Nephron (organoid): ENCODE measurements at regions not wholly inside any gene's neighbourhood (a gene's known extent, or its start where the extent isn't known, plus 50 kb on each side); places are given as distances from the start of the nearest gene placed in this dataset.

Source experiments
- H3K27ac Mint-ChIP-seq, 3 experiments: 2 replicates each; pipeline ENCODE4 v1.8.0; 2020; ENCODE audit warnings: mixed read lengths in 3 of 3, mild to moderate bottlenecking in 2 of 3, moderate library complexity in 1 of 3
- H3K27me3 Mint-ChIP-seq: 2 replicates; pipeline ENCODE4 v1.8.0; 2021; ENCODE audit warnings: low read depth, mild to moderate bottlenecking, moderate library complexity, mixed read lengths
- H3K36me3 Mint-ChIP-seq: 2 replicates; pipeline ENCODE4 v1.8.0; 2020; ENCODE audit warnings: low read depth, mixed read lengths
- H3K4me1 Mint-ChIP-seq: 2 replicates; pipeline ENCODE4 v1.8.0; 2020; ENCODE audit warnings: mixed read lengths
- H3K4me3 Mint-ChIP-seq, 3 experiments: 2 replicates each; pipeline ENCODE4 v1.8.0; 2020; ENCODE audit warnings: mild to moderate bottlenecking in 3 of 3, mixed read lengths in 3 of 3, moderate library complexity in 2 of 3
- H3K9me3 Mint-ChIP-seq: 2 replicates; pipeline ENCODE4 v1.8.0; 2020; ENCODE audit warnings: mixed read lengths
- TF ChIP-seq, protein P1 (sequence below), 3 experiments: fragments of 200-600 bp; sonication (generic); IDR thresholded peaks; one replicate each; pipeline ENCODE4 v1.5.0; 2021; ENCODE audit warnings: antibody characterized with exemption in 3 of 3; ENCODE audit not compliant: unreplicated experiment in 3 of 3

DNA sequence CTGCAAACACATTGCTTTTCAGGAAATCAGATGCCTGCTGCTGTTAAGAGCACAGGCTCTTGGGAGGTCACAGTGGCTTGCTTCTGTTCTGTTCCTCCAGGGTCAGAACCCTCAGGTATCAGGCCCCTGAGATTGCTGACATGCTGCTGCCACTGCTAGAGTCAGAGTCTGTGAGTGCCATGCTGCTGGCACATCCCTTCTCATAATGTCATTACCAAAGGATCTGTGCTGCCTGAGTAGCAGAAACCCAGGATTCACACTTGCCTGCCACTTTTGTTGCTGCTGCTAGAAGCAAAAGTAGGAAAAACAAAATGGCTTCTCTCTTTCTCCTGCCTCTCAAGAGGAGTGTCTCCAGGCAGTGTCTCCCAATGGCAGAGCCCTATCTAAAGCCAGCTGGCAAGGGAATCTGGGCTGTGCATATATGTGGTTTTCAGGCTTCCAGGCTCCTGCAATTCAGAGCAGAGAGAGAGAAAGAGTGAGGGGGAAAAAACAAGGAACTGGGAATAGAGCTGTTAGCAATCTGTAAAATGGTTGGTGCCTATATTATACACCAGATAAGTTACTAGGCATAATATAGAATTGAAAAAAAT, 180.3 kb downstream of the MYCN start:
- TF ChIP-seq, protein P1, sequence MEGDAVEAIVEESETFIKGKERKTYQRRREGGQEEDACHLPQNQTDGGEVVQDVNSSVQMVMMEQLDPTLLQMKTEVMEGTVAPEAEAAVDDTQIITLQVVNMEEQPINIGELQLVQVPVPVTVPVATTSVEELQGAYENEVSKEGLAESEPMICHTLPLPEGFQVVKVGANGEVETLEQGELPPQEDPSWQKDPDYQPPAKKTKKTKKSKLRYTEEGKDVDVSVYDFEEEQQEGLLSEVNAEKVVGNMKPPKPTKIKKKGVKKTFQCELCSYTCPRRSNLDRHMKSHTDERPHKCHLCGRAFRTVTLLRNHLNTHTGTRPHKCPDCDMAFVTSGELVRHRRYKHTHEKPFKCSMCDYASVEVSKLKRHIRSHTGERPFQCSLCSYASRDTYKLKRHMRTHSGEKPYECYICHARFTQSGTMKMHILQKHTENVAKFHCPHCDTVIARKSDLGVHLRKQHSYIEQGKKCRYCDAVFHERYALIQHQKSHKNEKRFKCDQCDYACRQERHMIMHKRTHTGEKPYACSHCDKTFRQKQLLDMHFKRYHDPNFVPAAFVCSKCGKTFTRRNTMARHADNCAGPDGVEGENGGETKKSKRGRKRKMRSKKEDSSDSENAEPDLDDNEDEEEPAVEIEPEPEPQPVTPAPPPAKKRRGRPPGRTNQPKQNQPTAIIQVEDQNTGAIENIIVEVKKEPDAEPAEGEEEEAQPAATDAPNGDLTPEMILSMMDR (IDR thresholded peaks at IDR 0.05; ENCODE audit: unreplicated experiment in 3 of 3), result no peak
- no peak overlapping the region for H3K4me3 Mint-ChIP-seq
- no peaks in the 10 kb centered on the region for H3K27me3 Mint-ChIP-seq
- no peak overlapping the region for H3K27ac Mint-ChIP-seq
- peaks cover 8% of the 10 kb centered on the region for H3K4me1 Mint-ChIP-seq
- no peaks in the 10 kb centered on the region for H3K36me3 Mint-ChIP-seq
- H3K9me3 Mint-ChIP-seq, result peaks cover 3% of the 10 kb centered on the region

DNA sequence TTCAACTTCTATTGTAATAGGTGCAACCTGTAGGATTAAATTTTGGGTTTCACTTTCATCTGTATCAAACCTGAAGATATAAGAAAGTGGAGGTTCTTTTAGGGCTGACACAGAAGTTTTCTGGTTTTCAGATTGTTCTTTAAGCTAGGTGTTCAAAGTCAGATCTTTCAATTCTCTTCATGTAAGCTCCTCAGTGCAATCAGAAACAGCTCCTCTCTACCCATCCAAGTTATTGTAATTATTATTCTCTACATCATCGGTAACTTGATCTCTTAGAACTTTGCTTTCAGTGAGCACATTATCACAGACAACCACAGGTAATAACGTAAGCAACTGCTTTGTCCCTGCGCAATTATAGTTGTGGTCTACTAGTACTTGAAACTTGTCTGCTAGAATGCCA, 179.4 kb downstream of the MYCN start:
- peaks cover 3% of the 10 kb centered on the region for H3K9me3 Mint-ChIP-seq
- no peaks in the 10 kb centered on the region for H3K36me3 Mint-ChIP-seq
- H3K4me1 Mint-ChIP-seq, result peaks cover 8% of the 10 kb centered on the region
- TF ChIP-seq, protein P1 (IDR thresholded peaks at IDR 0.05; ENCODE audit: unreplicated experiment in 3 of 3), result no peak
- H3K27ac Mint-ChIP-seq, result no peak overlapping the region
- H3K27me3 Mint-ChIP-seq, result no peaks in the 10 kb centered on the region
- H3K4me3 Mint-ChIP-seq, result no peak overlapping the region

DNA sequence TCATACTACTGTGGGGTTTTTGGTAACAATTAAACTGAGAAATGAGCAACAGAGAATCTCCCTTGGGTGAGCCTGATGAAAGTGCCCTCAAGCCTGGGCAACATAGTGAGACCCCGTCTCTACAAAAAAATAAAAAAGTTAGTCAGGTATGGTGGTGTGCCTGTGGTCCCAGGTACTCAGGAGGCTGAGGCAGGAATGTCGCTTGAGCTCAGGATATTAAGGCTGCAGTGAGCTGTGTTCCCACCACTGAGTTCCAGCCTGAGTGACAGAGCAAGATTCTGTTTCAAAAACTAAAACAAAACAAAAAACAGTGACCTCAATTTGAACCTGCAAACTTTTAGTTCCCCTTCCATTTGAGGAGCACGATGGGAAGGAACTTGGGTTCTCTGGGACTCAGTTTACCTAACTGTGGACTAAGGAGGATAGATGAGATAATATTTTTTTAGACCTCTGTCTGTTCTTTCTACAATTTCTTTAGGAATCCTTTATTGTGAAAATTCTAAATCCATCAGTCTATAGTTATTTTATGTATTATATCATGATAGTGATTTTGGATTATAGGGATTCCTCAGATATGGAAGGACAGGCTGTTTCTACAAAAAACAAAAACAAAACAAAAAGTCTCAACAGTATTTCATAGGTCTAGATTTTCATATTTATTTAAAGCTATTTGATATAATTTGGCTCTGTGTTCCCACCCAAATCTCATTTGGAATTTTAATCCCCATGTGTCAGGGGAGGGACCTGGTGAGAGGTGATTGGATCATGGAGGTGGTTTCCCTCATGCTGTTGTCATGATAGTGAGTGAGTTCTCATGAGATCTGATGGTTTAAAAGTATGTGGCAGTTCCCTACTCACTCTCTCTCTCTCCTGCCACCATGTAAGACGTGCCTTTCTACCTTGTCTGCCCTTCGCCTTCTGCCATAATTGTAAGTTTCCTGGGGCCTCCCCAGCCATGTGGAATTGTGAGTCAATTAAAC, 178.6 kb downstream of the MYCN start:
- Mint-ChIP-seq H3K9me3 (peaks cover 3% of the 10 kb centered on the region), H3K36me3 (no peaks in the 10 kb centered on the region), H3K4me1 (peaks cover 7% of the 10 kb centered on the region), H3K27ac (no peak overlapping the region), H3K4me3 (no peak overlapping the region), H3K27me3 (no peaks in the 10 kb centered on the region)
- TF ChIP-seq, protein P1 (IDR thresholded peaks at IDR 0.05; ENCODE audit: unreplicated experiment in 3 of 3), result no peak

DNA sequence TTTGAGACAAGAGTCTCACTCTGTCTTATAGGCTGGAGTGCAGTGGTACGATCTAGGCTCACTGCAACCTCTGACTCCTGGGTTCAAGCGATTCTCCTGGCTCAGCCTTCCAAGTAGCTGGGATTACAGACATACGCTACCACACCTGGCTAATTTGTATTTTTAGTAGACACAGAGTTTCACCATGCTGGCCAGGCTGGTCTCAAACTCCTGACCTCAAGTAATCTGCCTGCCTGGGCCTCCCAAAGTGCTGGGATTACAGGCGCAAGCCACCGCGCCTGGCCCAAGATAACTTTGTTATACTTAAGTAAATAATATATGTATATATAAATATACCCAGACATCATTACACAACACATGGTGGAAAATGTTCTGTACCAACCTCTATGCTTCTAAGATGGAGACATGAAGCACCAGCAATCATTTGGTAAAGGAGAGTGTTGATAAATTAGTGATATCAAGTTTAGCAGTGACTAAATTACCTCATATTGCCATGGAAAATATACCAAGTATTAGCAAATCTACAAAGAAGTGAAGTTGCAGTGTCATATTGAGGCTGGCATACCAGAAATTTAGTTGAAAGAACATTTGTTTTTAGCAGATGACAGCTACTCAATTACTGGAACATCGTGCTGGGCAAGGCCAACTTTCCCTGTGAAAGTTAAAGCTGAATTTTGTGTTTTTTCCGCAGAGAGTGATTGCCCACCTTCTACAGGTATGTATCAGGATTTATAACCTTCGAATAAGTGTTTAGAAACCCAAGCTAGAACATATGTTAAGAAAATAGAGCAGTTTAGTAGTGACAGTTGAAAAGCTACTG, 177.7 kb downstream of the MYCN start:
- Mint-ChIP-seq H3K27ac (no peak overlapping the region), H3K4me3 (no peak overlapping the region), H3K9me3 (peaks cover 3% of the 10 kb centered on the region), H3K27me3 (no peaks in the 10 kb centered on the region), H3K36me3 (no peaks in the 10 kb centered on the region), H3K4me1 (no peaks in the 10 kb centered on the region)
- TF ChIP-seq, protein P1 (IDR thresholded peaks at IDR 0.05; ENCODE audit: unreplicated experiment in 3 of 3), result no peak

DNA sequence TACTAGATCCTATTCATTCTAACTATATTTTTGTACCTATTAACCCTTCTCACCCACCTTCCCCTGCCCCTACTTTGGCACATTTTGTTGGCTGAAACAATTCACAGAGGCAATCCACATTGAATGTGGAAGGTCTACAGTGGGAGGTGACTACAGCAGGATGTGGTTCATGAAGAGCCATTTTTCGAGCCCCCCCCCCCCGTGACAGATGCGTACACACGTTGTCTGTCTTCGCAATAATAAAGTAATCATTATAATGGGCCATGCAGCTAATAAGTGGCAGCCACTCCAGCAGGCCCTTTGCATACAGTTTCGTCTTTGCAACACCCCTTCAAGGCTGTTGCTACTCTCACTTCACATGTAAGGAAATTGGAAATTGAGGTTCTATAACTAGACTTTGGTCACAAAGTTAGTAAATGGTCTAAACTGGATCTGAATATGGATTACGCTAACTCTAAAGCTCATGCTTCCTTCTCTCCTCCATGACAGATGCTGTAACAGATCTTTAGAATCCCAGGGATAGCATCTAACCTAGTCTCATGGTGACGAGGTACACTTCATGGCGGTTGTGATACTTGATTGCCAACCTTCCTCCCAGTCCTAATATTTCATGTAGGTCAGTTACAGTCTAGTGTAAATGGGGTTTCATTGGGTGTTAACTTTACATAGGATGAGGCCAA, 176.8 kb downstream of the MYCN start:
- Mint-ChIP-seq H3K4me3 (no peak overlapping the region), H3K4me1 (no peaks in the 10 kb centered on the region), H3K36me3 (no peaks in the 10 kb centered on the region), H3K27me3 (no peaks in the 10 kb centered on the region), H3K9me3 (peaks cover 3% of the 10 kb centered on the region), H3K27ac (no peak overlapping the region)
- TF ChIP-seq, protein P1 (IDR thresholded peaks at IDR 0.05; ENCODE audit: unreplicated experiment in 3 of 3), result no peak
